ENCODE measurements at regions not wholly inside any gene's neighbourhood (a gene's known extent, or its start where the extent isn't known, plus 50 kb on each side); places are given as distances from the start of the nearest gene placed in this dataset.
"Not testable (repeated sequence)": the region's sequence is repeated elsewhere in the genome, so short reads cannot be mapped to it uniquely, and the experiment has no call there.

GRCh38 chr12:46548605-46549071, 176.1 kb upstream of the SLC38A2 start:
- ATAC-seq (ENCODE audit: low read depth), result no peak
- no peak for DNase-seq
- Mint-ChIP-seq H3K27ac (no peak overlapping the region), H3K9me3 (peaks cover 4% of the 10 kb centered on the region), H3K4me1 (peaks cover 13% of the 10 kb centered on the region), H3K27me3 (no peaks in the 10 kb centered on the region), H3K36me3 (ENCODE audit: low read depth) (no peaks in the 10 kb centered on the region), H3K4me3 (no peak overlapping the region)
- TF ChIP-seq CTCF (IDR thresholded peaks at IDR 0.05), result no peak
- POLR2A ChIA-PET, result no interaction called here
- intact Hi-C loops (cut with micrococcal nuclease), result no loop called here
- CTCF ChIA-PET, result no interaction called here

- CTCF ChIA-PET, result no interaction called here
Measured at GRCh38 chr12:46547421-46548354, 175.1 kb upstream of the SLC38A2 start.

GRCh38 chr12:46546634-46547273, 174.2 kb upstream of the SLC38A2 start:
- Mint-ChIP-seq H3K27ac (no peak overlapping the region), H3K36me3 (ENCODE audit: low read depth) (no peaks in the 10 kb centered on the region), H3K27me3 (no peaks in the 10 kb centered on the region), H3K4me3 (no peak overlapping the region), H3K9me3 (peaks cover 4% of the 10 kb centered on the region), H3K4me1 (peaks cover 15% of the 10 kb centered on the region)
- intact Hi-C loops (cut with micrococcal nuclease), result no loop called here
- TF ChIP-seq CTCF (IDR thresholded peaks at IDR 0.05), result no peak
- DNase-seq (no peak), ATAC-seq (ENCODE audit: low read depth) (peak; percentile 64)
- ChIA-PET POLR2A (interaction anchor here (0.6 kb wide), 1 partner anchor 556 kb away, joined by 3 read pairs; no protein-coding TSS in a partner anchor), CTCF (no interaction called here)

More at GRCh38 chr12:46547421-46548354, 175.1 kb upstream of the SLC38A2 start:
- POLR2A ChIA-PET, result interaction anchor here (0.6 kb wide), 1 partner anchor 557 kb away, joined by 3 read pairs; no protein-coding TSS in a partner anchor
- Mint-ChIP-seq H3K27me3 (no peaks in the 10 kb centered on the region), H3K4me1 (peaks cover 15% of the 10 kb centered on the region), H3K9me3 (peaks cover 4% of the 10 kb centered on the region), H3K27ac (no peak overlapping the region), H3K4me3 (no peak overlapping the region), H3K36me3 (ENCODE audit: low read depth) (no peaks in the 10 kb centered on the region)
- intact Hi-C loops (cut with micrococcal nuclease), result no loop called here
- DNase-seq (no peak), ATAC-seq (ENCODE audit: low read depth) (no peak)
- no peak for TF ChIP-seq CTCF (IDR thresholded peaks at IDR 0.05)

- H3K4me3 Mint-ChIP-seq; H3K9me3 Mint-ChIP-seq; H3K27me3 Mint-ChIP-seq; POLR2A ChIA-PET; ATAC-seq (ENCODE audit: low read depth); DNase-seq; H3K36me3 Mint-ChIP-seq (ENCODE audit: low read depth); H3K27ac Mint-ChIP-seq; intact Hi-C loops (cut with micrococcal nuclease): not testable (repeated sequence)
- H3K4me1 Mint-ChIP-seq, result peaks cover 18% of the 10 kb centered on the region
- CTCF ChIA-PET, result interaction anchor here (0.6 kb wide), 1 partner anchor 35 kb away, joined by 3 read pairs; no protein-coding TSS in a partner anchor
Measured at GRCh38 chr12:46543378-46543795, 170.8 kb upstream of the SLC38A2 start.

GRCh38 chr12:46538976-46539375, 166.4 kb upstream of the SLC38A2 start:
- ATAC-seq (ENCODE audit: low read depth) (no peak), DNase-seq (no peak)
- H3K9me3 Mint-ChIP-seq, result no peaks in the 10 kb centered on the region
- H3K27ac Mint-ChIP-seq, result no peak overlapping the region
- intact Hi-C loops (cut with micrococcal nuclease), result no loop called here
- H3K36me3 Mint-ChIP-seq (ENCODE audit: low read depth), result peaks cover 1% of the 10 kb centered on the region
- peaks cover 18% of the 10 kb centered on the region for H3K4me1 Mint-ChIP-seq
- no peak overlapping the region for H3K4me3 Mint-ChIP-seq
- TF ChIP-seq CTCF (IDR thresholded peaks at IDR 0.05), result no peak
- CTCF ChIA-PET, result no interaction called here
- no peaks in the 10 kb centered on the region for H3K27me3 Mint-ChIP-seq
- POLR2A ChIA-PET, result interaction anchor here (0.6 kb wide), 1 partner anchor 270 kb away, joined by 3 read pairs; the partner anchor contains the start of gene SLC38A1
